ENCODE measurements at regions not wholly inside any gene's neighbourhood (a gene's known extent, or its start where the extent isn't known, plus 50 kb on each side); places are given as distances from the start of the nearest gene placed in this dataset.

DNA sequence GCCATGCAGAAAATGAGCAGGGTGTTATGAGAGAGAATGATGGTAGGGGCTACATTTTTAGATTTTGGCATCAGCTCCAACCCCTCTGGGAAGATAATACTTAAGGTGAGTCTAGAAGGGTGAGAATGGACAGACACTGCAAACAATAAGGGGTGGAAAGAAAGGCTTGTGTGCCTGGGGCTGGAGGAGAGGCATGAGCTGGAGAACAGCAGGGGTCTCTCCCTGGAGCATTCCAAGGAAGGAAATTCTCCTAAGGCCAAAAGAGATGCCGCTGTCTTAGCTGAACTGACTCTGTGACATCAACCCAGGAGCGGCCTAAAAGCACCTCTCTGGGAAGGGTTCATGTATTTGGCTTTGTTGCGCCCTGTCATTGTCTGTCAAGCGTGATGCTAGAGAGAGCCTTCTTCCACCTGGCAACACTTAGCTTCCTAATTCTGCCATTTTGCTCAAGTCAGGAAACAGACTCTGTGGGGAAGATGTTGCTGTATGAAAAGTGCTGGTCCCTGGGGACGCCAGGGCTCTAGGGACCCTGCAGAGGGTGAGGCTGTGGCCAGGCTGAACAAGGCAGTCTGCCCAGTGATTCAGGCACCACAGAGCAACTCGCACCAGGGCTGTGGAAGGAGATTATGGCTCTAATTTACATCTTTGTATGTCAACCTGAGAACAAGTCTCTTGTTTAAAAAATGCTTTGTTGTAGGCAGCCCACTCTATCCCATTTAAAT, 225.7 kb downstream of the CBLN1 start:
- 0 out of 2 replicates have a peak, but pooled peaks cover 3% of the 10 kb centered on the region for H3K27me3 ChIP-seq (replicated peaks)
- DNase-seq (ENCODE audit: low read depth in 1 of 2, low spot score in 2 of 2), result no peak
- H3K4me1 ChIP-seq (replicated peaks), result no peaks in the 10 kb centered on the region
- H3K9me3 ChIP-seq (replicated peaks), result no peaks in the 10 kb centered on the region
- no peak overlapping the region for H3K4me3 ChIP-seq
- no peaks in the 10 kb centered on the region for H3K36me3 ChIP-seq
- no peak overlapping the region for H3K27ac ChIP-seq

DNA sequence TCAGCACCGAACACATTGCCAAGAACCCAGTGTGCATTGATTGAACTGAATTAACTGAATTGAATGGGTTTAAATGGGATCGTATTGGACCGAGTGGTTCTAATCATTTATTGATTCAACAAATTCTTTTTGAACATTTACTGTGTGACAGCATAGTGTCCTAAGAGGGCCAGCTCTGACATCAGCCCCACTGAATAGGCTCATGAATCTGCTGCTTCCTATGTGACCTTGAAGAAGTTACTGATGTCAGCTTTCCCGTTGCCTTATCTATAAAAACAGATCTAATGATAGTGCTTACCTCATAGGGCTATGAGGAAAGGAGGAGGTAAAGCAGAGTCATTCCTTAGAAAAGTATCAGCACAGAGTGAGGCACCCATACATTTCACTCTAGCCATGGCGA, 226.3 kb downstream of the CBLN1 start:
- DNase-seq (ENCODE audit: low read depth in 1 of 2, low spot score in 2 of 2), result no peak
- Histone ChIP-seq H3K36me3 (no peaks in the 10 kb centered on the region), H3K9me3 (replicated peaks) (no peaks in the 10 kb centered on the region), H3K27ac (no peak overlapping the region), H3K27me3 (replicated peaks) (0 out of 2 replicates have a peak, but pooled peaks cover 3% of the 10 kb centered on the region), H3K4me3 (no peak overlapping the region), H3K4me1 (replicated peaks) (no peaks in the 10 kb centered on the region)

DNA sequence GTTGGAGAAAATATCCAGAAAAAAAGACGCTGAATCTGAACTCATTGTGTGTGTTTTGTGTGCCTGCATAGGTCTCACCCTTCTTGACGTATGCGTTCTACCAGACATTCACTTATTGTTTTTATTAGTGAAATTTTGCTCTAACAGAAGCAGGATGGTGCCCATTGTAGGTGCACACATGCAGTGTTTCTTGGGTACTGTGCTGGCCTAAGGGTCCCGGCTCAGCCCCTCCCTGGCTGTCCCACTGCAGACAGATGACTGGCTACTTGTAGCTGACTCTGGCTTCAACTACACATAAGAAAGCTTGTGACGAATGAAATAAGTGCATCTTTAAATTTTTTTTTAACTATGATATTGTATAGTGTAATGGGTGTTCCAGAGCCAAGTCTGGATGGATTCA, 227.0 kb downstream of the CBLN1 start:
- no peaks in the 10 kb centered on the region for H3K9me3 ChIP-seq (replicated peaks)
- H3K27me3 ChIP-seq (replicated peaks), result 0 out of 2 replicates have a peak, but pooled peaks cover 3% of the 10 kb centered on the region
- no peak overlapping the region for H3K4me3 ChIP-seq
- no peaks in the 10 kb centered on the region for H3K4me1 ChIP-seq (replicated peaks)
- DNase-seq (ENCODE audit: low read depth in 1 of 2, low spot score in 2 of 2), result no peak
- no peak overlapping the region for H3K27ac ChIP-seq
- no peaks in the 10 kb centered on the region for H3K36me3 ChIP-seq

DNA sequence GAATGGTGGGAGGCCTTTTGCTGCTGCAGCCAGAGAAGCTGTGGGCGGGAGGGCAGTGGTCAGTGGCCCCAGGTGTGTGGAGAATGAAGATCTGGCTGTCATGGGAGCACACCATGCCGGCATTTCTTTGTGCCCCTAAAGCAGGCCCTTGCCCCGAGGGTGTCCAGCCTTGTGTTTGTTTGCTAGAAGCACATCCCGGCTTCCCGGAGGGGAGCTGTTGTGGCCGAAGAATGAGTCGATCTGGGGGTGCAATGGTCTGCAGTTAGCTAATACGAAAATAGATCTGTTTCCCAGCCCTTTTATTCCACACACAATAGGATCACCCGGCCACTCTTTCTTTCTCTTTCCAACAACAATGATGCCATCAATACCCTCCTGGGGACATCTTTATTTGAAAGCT, 228.8 kb downstream of the CBLN1 start:
- H3K4me3 ChIP-seq, result no peak overlapping the region
- DNase-seq (ENCODE audit: low read depth in 1 of 2, low spot score in 2 of 2), result no peak
- no peaks in the 10 kb centered on the region for H3K36me3 ChIP-seq
- H3K27me3 ChIP-seq (replicated peaks), result 0 out of 2 replicates have a peak, but pooled peaks cover 3% of the 10 kb centered on the region
- 0 out of 2 replicates have a peak, but pooled peaks cover 3% of the 10 kb centered on the region for H3K4me1 ChIP-seq (replicated peaks)
- H3K27ac ChIP-seq, result no peak overlapping the region
- no peaks in the 10 kb centered on the region for H3K9me3 ChIP-seq (replicated peaks)

DNA sequence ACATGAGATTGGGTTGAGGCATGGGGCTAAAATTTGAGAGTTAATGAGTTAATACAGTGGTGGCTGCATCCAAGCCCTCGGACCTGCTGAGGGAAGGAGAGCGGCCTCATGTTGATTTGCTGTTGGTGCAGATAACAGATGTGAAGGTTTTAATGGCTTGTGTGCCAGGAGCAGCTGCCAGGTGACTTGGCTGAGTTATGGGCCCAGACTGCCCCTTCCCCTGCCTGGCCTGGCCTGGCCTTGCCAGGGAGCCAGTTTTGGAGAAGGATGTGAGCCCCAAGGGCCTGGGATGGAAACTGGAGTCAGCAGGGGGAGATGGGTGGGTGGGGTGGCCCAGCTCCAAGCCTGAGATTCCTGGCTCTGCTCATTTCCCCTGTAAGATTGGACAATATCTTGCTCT, 230.1 kb downstream of the CBLN1 start:
- Histone ChIP-seq H3K27ac (no peak overlapping the region), H3K36me3 (no peaks in the 10 kb centered on the region), H3K4me1 (replicated peaks) (0 out of 2 replicates have a peak, but pooled peaks cover 3% of the 10 kb centered on the region), H3K9me3 (replicated peaks) (no peaks in the 10 kb centered on the region), H3K4me3 (no peak overlapping the region), H3K27me3 (replicated peaks) (0 out of 2 replicates have a peak, but pooled peaks cover 3% of the 10 kb centered on the region)
- no peak for DNase-seq (ENCODE audit: low read depth in 1 of 2, low spot score in 2 of 2)

DNA sequence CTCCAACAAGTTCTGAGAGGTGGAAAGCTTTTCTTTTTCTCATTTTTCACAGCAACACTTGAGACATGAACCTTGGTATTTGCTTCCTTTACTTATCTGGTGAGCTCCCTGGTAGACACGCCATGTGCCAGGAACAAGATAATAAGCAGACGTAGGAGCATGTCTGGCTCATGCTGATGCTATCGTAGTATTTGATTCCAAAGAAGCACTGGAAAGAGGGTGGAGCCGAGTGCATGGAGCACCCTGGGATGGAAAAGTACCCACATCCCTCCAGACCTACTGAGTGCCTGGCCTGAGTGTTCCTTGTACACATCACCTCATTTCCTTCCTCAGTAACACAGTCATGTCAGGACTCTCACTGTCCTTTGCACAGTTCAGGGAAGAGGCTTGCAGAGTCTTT, 231.0 kb downstream of the CBLN1 start:
- H3K36me3 ChIP-seq, result no peaks in the 10 kb centered on the region
- H3K27me3 ChIP-seq (replicated peaks), result 0 out of 2 replicates have a peak, but pooled peaks cover 3% of the 10 kb centered on the region
- 0 out of 2 replicates have a peak, but pooled peaks cover 3% of the 10 kb centered on the region for H3K4me1 ChIP-seq (replicated peaks)
- no peaks in the 10 kb centered on the region for H3K9me3 ChIP-seq (replicated peaks)
- no peak overlapping the region for H3K4me3 ChIP-seq
- H3K27ac ChIP-seq, result no peak overlapping the region
- DNase-seq (ENCODE audit: low read depth in 1 of 2, low spot score in 2 of 2), result no peak

DNA sequence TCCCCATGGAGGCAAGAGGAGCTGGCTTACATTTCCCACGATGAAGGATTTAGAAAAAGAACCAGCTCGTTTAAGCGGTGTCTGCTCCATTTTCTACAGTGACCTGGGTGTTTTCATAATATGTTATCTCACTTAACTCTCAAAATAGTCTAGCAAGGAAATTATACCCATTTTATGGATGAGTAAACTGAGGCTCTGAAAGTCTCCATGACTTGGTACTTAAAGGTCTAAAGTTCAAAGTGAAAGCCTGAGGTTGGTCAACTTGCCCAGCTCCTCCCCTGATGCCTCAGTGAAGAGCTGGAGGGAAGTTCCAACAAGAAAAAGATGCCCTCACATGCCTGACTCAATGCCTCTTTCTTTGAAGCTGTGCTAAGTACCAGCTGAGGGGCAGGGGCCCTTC, 232.0 kb downstream of the CBLN1 start:
- 0 out of 2 replicates have a peak, but pooled peaks cover 3% of the 10 kb centered on the region for H3K4me1 ChIP-seq (replicated peaks)
- 0 out of 2 replicates have a peak, but pooled peaks cover 3% of the 10 kb centered on the region for H3K27me3 ChIP-seq (replicated peaks)
- H3K27ac ChIP-seq, result no peak overlapping the region
- H3K9me3 ChIP-seq (replicated peaks), result no peaks in the 10 kb centered on the region
- DNase-seq (ENCODE audit: low read depth in 1 of 2, low spot score in 2 of 2), result no peak
- H3K36me3 ChIP-seq, result no peaks in the 10 kb centered on the region
- no peak overlapping the region for H3K4me3 ChIP-seq

DNA sequence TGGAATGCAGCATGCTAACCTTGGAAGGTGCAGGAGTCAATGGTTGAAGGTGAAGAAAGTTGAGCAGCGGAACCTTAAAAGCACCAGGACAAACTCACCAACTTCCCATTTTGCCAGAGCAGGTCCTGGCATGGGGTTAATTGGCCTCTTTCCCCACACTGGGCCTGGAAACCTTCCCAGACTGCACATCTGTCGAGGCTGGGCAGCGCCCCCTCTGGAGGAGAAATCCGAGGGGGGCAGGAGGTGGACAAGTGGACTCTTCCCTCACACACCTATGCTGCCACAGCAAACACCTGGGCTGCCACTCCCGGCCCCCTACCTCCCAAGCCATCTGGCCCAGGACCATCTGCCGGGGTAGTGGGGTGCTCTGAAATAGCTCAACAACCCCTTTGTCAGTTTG, 232.4 kb downstream of the CBLN1 start:
- H3K4me1 ChIP-seq (replicated peaks), result 0 out of 2 replicates have a peak, but pooled peaks cover 3% of the 10 kb centered on the region
- no peak for DNase-seq (ENCODE audit: low read depth in 1 of 2, low spot score in 2 of 2)
- H3K36me3 ChIP-seq, result no peaks in the 10 kb centered on the region
- 0 out of 2 replicates have a peak, but pooled peaks cover 3% of the 10 kb centered on the region for H3K27me3 ChIP-seq (replicated peaks)
- no peaks in the 10 kb centered on the region for H3K9me3 ChIP-seq (replicated peaks)
- no peak overlapping the region for H3K4me3 ChIP-seq
- no peak overlapping the region for H3K27ac ChIP-seq

DNA sequence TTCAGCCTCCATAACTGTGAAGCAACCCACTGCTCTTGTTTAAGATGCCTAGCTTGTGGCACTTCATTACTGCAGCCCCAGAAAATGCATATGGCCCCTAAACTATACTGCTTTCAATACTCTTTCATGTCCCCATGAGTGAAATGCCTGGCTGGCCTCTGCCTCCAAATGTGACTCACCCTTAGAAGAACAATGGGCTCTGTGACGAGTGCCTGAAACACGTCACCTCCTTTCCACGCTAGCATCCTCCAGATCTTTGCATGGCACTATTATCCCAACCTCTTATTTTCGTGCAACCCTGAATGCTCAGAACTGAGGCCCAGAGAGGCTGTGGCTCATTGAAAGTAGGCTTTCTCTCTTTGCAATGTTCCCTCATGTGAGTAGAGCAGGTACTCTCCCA, 233.1 kb downstream of the CBLN1 start:
- DNase-seq (ENCODE audit: low read depth in 1 of 2, low spot score in 2 of 2), result peak; percentile 57 to 65
- Histone ChIP-seq H3K4me1 (replicated peaks) (0 out of 2 replicates have a peak, but pooled peaks cover 3% of the 10 kb centered on the region), H3K27me3 (replicated peaks) (0 out of 2 replicates have a peak, but pooled peaks cover 3% of the 10 kb centered on the region), H3K9me3 (replicated peaks) (no peaks in the 10 kb centered on the region), H3K4me3 (no peak overlapping the region), H3K36me3 (no peaks in the 10 kb centered on the region), H3K27ac (no peak overlapping the region)

DNA sequence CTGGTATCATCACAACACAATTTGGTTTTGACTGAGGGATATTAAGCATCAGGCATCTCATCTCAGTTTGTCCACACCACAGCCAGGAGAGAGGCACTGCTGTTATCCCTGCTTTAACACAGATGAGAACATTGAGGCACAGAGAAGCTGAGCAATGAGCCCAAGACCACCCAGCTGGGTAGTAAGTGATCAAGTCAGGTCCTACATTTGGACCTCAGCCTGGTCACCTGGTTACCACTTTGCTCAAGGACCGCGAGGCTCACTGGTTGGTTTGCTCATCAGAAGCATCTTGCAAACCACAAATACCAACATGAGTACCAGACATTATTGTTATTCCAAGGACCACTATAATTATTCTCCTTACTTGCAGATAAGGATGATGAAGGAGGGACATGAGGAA, 245.5 kb downstream of the CBLN1 start:
- no peak overlapping the region for H3K27ac ChIP-seq
- no peaks in the 10 kb centered on the region for H3K36me3 ChIP-seq
- H3K4me3 ChIP-seq, result no peak overlapping the region
- no peak for DNase-seq (ENCODE audit: low read depth in 1 of 2, low spot score in 2 of 2)
- H3K9me3 ChIP-seq (replicated peaks), result no peaks in the 10 kb centered on the region
- no peaks in the 10 kb centered on the region for H3K27me3 ChIP-seq (replicated peaks)
- H3K4me1 ChIP-seq (replicated peaks), result no peaks in the 10 kb centered on the region

DNA sequence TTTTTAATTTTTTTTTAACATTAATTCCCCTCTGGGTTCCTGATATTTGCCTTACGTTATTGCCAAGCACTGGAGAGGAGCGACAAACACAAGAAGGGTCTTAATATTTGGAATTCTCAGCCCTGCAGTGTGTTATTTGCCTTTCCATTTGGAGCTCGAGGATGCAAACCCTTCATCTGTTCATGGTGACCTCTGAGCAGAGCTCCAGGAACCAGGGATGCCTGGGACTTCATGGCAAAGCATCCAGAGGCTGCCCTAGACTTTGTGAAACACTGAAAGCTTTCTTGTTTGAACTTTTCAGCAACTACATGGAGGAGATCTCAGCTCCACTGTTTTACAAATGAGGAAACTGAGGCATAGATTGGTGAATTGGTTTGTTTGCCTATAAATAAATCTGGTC, 254.2 kb downstream of the CBLN1 start:
- H3K9me3 ChIP-seq (replicated peaks), result no peaks in the 10 kb centered on the region
- no peaks in the 10 kb centered on the region for H3K4me1 ChIP-seq (replicated peaks)
- H3K27ac ChIP-seq, result no peak overlapping the region
- no peaks in the 10 kb centered on the region for H3K36me3 ChIP-seq
- no peak for DNase-seq (ENCODE audit: low read depth in 1 of 2, low spot score in 2 of 2)
- H3K27me3 ChIP-seq (replicated peaks), result no peaks in the 10 kb centered on the region
- H3K4me3 ChIP-seq, result no peak overlapping the region

DNA sequence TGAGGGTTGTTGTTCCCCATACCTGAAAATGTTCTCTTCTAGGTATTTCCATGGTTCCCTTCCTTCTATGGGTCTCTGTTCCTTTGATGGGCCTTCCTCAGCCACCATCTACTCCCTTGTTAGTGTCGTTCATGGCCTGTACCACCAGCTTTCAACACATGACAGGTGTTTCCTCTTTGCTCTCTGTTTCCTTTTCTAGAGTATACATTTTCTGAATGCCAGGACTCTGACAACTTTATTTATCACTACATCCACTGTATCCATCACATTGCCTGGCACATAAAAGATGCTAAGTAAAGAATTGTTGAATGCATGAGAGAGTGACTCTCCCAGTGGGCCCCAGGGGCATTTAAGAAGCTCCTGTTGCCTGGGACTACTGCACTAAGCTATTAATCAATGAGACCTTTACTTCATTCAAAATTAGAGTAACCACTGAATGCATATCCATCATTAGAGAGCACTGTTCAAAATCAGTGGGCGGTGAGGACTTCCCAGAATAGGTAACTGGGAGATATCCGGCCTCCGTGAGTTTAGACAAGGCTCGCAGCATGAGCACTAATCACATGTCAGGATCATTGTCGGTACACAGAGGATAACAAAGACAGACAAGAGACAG, 255.0 kb downstream of the CBLN1 start:
- Histone ChIP-seq H3K4me1 (replicated peaks) (no peaks in the 10 kb centered on the region), H3K9me3 (replicated peaks) (no peaks in the 10 kb centered on the region), H3K27ac (no peak overlapping the region), H3K4me3 (no peak overlapping the region), H3K36me3 (no peaks in the 10 kb centered on the region), H3K27me3 (replicated peaks) (peaks cover 4% of the 10 kb centered on the region)
- no peak for DNase-seq (ENCODE audit: low read depth in 1 of 2, low spot score in 2 of 2)

DNA sequence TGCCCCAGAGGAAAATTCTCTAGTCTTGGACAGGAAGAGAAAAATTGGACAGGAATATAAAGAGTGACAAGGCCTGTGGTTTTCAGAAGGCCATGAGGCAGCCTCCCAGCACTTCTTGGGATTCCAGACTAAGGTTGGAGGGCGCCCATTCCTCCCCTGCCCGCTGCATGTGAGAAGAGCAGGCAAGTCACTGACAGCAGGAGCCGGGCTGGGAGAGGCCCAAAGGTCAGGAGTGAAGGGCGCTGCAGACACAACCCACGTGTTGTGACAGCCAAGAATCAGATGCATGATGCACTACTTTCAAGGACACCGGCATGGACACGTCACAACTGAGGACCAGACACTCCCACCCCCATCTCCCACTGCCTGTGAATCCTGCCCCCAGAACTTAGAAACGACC, 256.7 kb downstream of the CBLN1 start:
- H3K36me3 ChIP-seq, result no peaks in the 10 kb centered on the region
- H3K4me1 ChIP-seq (replicated peaks), result no peaks in the 10 kb centered on the region
- no peak for DNase-seq (ENCODE audit: low read depth in 1 of 2, low spot score in 2 of 2)
- no peaks in the 10 kb centered on the region for H3K9me3 ChIP-seq (replicated peaks)
- peaks cover 10% of the 10 kb centered on the region for H3K27me3 ChIP-seq (replicated peaks)
- no peak overlapping the region for H3K4me3 ChIP-seq
- no peak overlapping the region for H3K27ac ChIP-seq

DNA sequence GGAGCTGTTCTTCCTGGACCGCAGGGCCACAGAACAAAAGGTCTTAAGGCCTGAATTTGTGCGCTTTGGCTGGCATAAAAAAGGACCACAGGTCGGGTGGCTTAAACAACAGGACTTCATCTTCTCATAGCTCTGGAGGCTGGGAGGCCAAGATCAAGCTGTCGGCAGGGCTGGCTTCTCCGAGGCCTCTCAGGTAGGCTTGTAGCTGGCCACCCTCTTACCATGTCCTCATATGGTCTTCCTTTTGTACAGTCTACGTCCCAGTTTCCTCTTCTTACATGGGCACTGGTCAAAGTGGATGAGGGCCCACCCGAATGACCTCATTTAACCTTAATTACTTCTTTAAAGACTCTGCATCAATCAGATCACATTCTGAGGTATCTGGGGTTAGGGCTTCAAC, 257.6 kb downstream of the CBLN1 start:
- Histone ChIP-seq H3K4me3 (no peak overlapping the region), H3K27me3 (replicated peaks) (peaks cover 10% of the 10 kb centered on the region), H3K27ac (no peak overlapping the region), H3K36me3 (no peaks in the 10 kb centered on the region), H3K9me3 (replicated peaks) (no peaks in the 10 kb centered on the region), H3K4me1 (replicated peaks) (no peaks in the 10 kb centered on the region)
- DNase-seq (ENCODE audit: low read depth in 1 of 2, low spot score in 2 of 2), result no peak
